Progenitor cell of endocrine pancreas (in vitro differentiated cells): ENCODE measurements at regions not wholly inside any gene's neighbourhood (a gene's known extent, or its start where the extent isn't known, plus 50 kb on each side); places are given as distances from the start of the nearest gene placed in this dataset.
A peak's percentile ranks its signal among the peaks of the same experiment; 100 is the strongest.

Source experiments
- DNase-seq: peaks from one replicate; pipeline ENCODE4 v3.0.0; 2021; ENCODE audit warnings: low spot score; ENCODE audit not compliant: unreplicated experiment
- H3K27ac Mint-ChIP-seq: 2 replicates; pipeline ENCODE4 v1.8.0; 2021; ENCODE audit warnings: mild to moderate bottlenecking, moderate library complexity, mixed read lengths
- H3K27me3 Mint-ChIP-seq: 2 replicates; pipeline ENCODE4 v1.8.0; 2021; ENCODE audit warnings: mixed read lengths
- H3K36me3 Mint-ChIP-seq: 2 replicates; pipeline ENCODE4 v1.8.0; 2022; ENCODE audit warnings: mixed read lengths; ENCODE audit not compliant: insufficient read depth
- H3K4me1 Mint-ChIP-seq: 2 replicates; pipeline ENCODE4 v1.8.0; 2021; ENCODE audit warnings: low read depth, mixed read lengths
- H3K4me3 Mint-ChIP-seq: 2 replicates; pipeline ENCODE4 v1.8.0; 2021; ENCODE audit warnings: low read depth, mild to moderate bottlenecking, moderate library complexity, mixed read lengths
- H3K9me3 Mint-ChIP-seq: 2 replicates; pipeline ENCODE4 v1.8.0; 2021; ENCODE audit warnings: low read depth, mixed read lengths
- CTCF ChIP-seq: fragments of 200-600 bp; sonication (generic); IDR thresholded peaks from one replicate; pipeline ENCODE4 v1.5.0; 2021; ENCODE audit warnings: antibody characterized with exemption, mild to moderate bottlenecking; ENCODE audit not compliant: unreplicated experiment

- no peaks in the 10 kb centered on the region for H3K36me3 Mint-ChIP-seq
- H3K9me3 Mint-ChIP-seq = no peaks in the 10 kb centered on the region
- H3K4me1 Mint-ChIP-seq = no peaks in the 10 kb centered on the region
- no peak for TF ChIP-seq CTCF
- no peak overlapping the region for H3K4me3 Mint-ChIP-seq
- no peaks in the 10 kb centered on the region for H3K27me3 Mint-ChIP-seq
- no peak overlapping the region for H3K27ac Mint-ChIP-seq
- no peak for DNase-seq
Observed at GRCh38 chr11:91446267-91446666, 778.4 kb upstream of the FAT3 start.

- no peak overlapping the region for H3K27ac Mint-ChIP-seq
- no peak for DNase-seq
- no peaks in the 10 kb centered on the region for H3K4me1 Mint-ChIP-seq
- H3K36me3 Mint-ChIP-seq = no peaks in the 10 kb centered on the region
- TF ChIP-seq CTCF = peak; percentile 18
- H3K27me3 Mint-ChIP-seq = no peaks in the 10 kb centered on the region
- no peak overlapping the region for H3K4me3 Mint-ChIP-seq
- no peaks in the 10 kb centered on the region for H3K9me3 Mint-ChIP-seq
Observed at GRCh38 chr11:91435694-91436395, 788.8 kb upstream of the FAT3 start.

GRCh38 chr11:91433284-91434010 lies 791.2 kb upstream of the FAT3 start:
- TF ChIP-seq CTCF = no peak
- Mint-ChIP-seq H3K4me3 (no peak overlapping the region), H3K27ac (no peak overlapping the region), H3K36me3 (no peaks in the 10 kb centered on the region), H3K27me3 (no peaks in the 10 kb centered on the region), H3K4me1 (no peaks in the 10 kb centered on the region), H3K9me3 (no peaks in the 10 kb centered on the region)
- no peak for DNase-seq

GRCh38 chr11:91421641-91422040 lies 803.0 kb upstream of the FAT3 start:
- no peaks in the 10 kb centered on the region for H3K4me1 Mint-ChIP-seq
- no peak for TF ChIP-seq CTCF

GRCh38 chr11:91407842-91408241 lies 816.8 kb upstream of the FAT3 start:
- H3K27me3 Mint-ChIP-seq = no peaks in the 10 kb centered on the region
- no peak for TF ChIP-seq CTCF
- no peak for DNase-seq
- no peaks in the 10 kb centered on the region for H3K36me3 Mint-ChIP-seq
- no peaks in the 10 kb centered on the region for H3K9me3 Mint-ChIP-seq
- peaks cover 4% of the 10 kb centered on the region for H3K4me1 Mint-ChIP-seq
- no peak overlapping the region for H3K27ac Mint-ChIP-seq
- H3K4me3 Mint-ChIP-seq = no peak overlapping the region

More at GRCh38 chr11:91421641-91422040, 803.0 kb upstream of the FAT3 start:
- Mint-ChIP-seq H3K36me3 (no peaks in the 10 kb centered on the region), H3K9me3 (no peaks in the 10 kb centered on the region), H3K4me3 (no peak overlapping the region), H3K27me3 (no peaks in the 10 kb centered on the region), H3K27ac (no peak overlapping the region)
- DNase-seq = no peak
